ENCODE measurements at regions not wholly inside any gene's neighbourhood (a gene's known extent, or its start where the extent isn't known, plus 50 kb on each side); places are given as distances from the start of the nearest gene placed in this dataset.

GRCh38 chr12:75865315-75865714, 166.3 kb downstream of the PHLDA1 start:
- in situ Hi-C loops (cut with HindIII; ENCODE audit: low sequenced_read_pairs) = no loop called here
- DNase-seq (ENCODE audit: low read depth) = no peak
- no peak overlapping the region for H3K4me3 ChIP-seq (ENCODE audit: low read depth, low read length)
- TF ChIP-seq CTCF (IDR thresholded peaks at IDR 0.05; ENCODE audit: low read depth, low read length, missing control alignments) = no peak

- no peak for TF ChIP-seq CTCF (IDR thresholded peaks at IDR 0.05; ENCODE audit: low read depth, low read length, missing control alignments)
- in situ Hi-C loops (cut with HindIII; ENCODE audit: low sequenced_read_pairs) = no loop called here
- no peak overlapping the region for H3K4me3 ChIP-seq (ENCODE audit: low read depth, low read length)
- DNase-seq (ENCODE audit: low read depth) = no peak
Observed at GRCh38 chr12:75864161-75864560, 167.4 kb downstream of the PHLDA1 start.

GRCh38 chr12:75863533-75863932, 168.0 kb downstream of the PHLDA1 start:
- no peak overlapping the region for H3K4me3 ChIP-seq (ENCODE audit: low read depth, low read length)
- no peak for DNase-seq (ENCODE audit: low read depth)
- in situ Hi-C loops (cut with HindIII; ENCODE audit: low sequenced_read_pairs) = no loop called here
- TF ChIP-seq CTCF (IDR thresholded peaks at IDR 0.05; ENCODE audit: low read depth, low read length, missing control alignments) = no peak

- no peak for TF ChIP-seq CTCF (IDR thresholded peaks at IDR 0.05; ENCODE audit: low read depth, low read length, missing control alignments)
- DNase-seq (ENCODE audit: low read depth) = no peak
- in situ Hi-C loops (cut with HindIII; ENCODE audit: low sequenced_read_pairs) = no loop called here
Observed at GRCh38 chr12:75862692-75863471, 168.7 kb downstream of the PHLDA1 start.

GRCh38 chr12:75859868-75860267, 171.7 kb downstream of the PHLDA1 start:
- H3K4me3 ChIP-seq (ENCODE audit: low read depth, low read length) = no peak overlapping the region
- TF ChIP-seq CTCF (IDR thresholded peaks at IDR 0.05; ENCODE audit: low read depth, low read length, missing control alignments) = no peak
- in situ Hi-C loops (cut with HindIII; ENCODE audit: low sequenced_read_pairs) = no loop called here
- no peak for DNase-seq (ENCODE audit: low read depth)

More at GRCh38 chr12:75862692-75863471, 168.7 kb downstream of the PHLDA1 start:
- H3K4me3 ChIP-seq (ENCODE audit: low read depth, low read length) = no peak overlapping the region

GRCh38 chr12:75856235-75856634, 175.3 kb downstream of the PHLDA1 start:
- no peak overlapping the region for H3K4me3 ChIP-seq (ENCODE audit: low read depth, low read length)
- in situ Hi-C loops (cut with HindIII; ENCODE audit: low sequenced_read_pairs) = no loop called here
- no peak for DNase-seq (ENCODE audit: low read depth)
- TF ChIP-seq CTCF (IDR thresholded peaks at IDR 0.05; ENCODE audit: low read depth, low read length, missing control alignments) = no peak

Data from astrocyte of the cerebellum (primary cell).